Large intestine (tissue), 3 donors: ENCODE measurements at regions not wholly inside any gene's neighbourhood (a gene's known extent, or its start where the extent isn't known, plus 50 kb on each side); places are given as distances from the start of the nearest gene placed in this dataset.
"Not testable (repeated sequence)": the region's sequence is repeated elsewhere in the genome, so short reads cannot be mapped to it uniquely, and the experiment has no call there.

Source experiments
- DNase-seq, 2 donors: peaks; one replicate each; pipeline versions ENCODE4 v3.0.0 to v3.0.0-alpha.2; 2013
- H3K27ac ChIP-seq: one replicate; pipeline ENCODE4 v1.5.1; 2013; ENCODE audit warnings: low read length
- H3K27me3 ChIP-seq: 2 replicates; pipeline ENCODE4 v1.6.1; 2013; ENCODE audit warnings: low read length; ENCODE audit not compliant: control insufficient read depth, insufficient read depth
- H3K36me3 ChIP-seq: 2 replicates; pipeline ENCODE4 v1.6.1; 2013; ENCODE audit warnings: low read length; ENCODE audit not compliant: control insufficient read depth, insufficient read depth
- H3K4me1 ChIP-seq: one replicate; pipeline ENCODE4 v1.6.1; 2013; ENCODE audit warnings: low read length; ENCODE audit not compliant: control insufficient read depth, insufficient read depth
- H3K4me3 ChIP-seq: one replicate; pipeline ENCODE4 v1.5.1; 2013; ENCODE audit warnings: low read length
- H3K9me3 ChIP-seq: one replicate; pipeline ENCODE4 v1.6.1; 2013; ENCODE audit warnings: mild to moderate bottlenecking, low read depth, low read length, moderate library complexity; ENCODE audit not compliant: control insufficient read depth
- WGBS: methylation state at CpG from one replicate; pipeline ENCODE4 v1.1.5; 2013; ENCODE audit warnings: low lambda C conversion rate; ENCODE audit not compliant: insufficient coverage; 5-methylcytosine and 5-hydroxymethylcytosine counted together

DNA sequence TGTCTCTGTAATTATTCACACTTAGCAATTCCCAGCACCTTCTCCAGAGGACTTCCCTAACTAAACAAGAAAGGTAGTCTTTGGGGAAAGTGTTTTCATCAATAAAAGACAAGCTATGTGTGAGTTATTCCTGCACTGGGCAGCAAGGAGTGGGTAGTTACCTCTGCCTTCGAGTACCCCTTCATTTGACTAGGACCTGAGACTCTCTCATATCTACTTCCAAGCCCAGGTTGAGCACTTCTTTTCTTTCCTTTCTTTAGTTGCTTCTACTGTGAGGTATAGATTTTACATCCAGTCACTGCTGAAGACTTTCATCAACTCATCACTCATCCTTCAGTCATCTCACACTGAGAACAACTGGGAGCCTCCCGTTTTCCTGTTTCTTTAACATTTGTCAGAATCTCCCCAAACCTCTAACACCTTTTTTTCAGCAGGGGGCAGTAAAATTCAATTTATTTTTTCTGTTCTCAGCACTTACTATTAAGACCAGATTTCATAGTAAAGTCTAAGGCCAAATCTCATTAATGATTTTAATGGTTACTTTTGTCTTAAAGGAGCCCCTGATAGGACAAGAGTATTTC, 80.1 kb upstream of the PRSS1 start:
- Histone ChIP-seq H3K9me3 (no peaks in the 10 kb centered on the region), H3K4me1 (no peaks in the 10 kb centered on the region), H3K27me3 (no peaks in the 10 kb centered on the region), H3K4me3 (no peak overlapping the region), H3K27ac (no peak overlapping the region), H3K36me3 (no peaks in the 10 kb centered on the region)
- no peak for DNase-seq
- 86% methylated on average over 1 of the region's 2 CpGs for WGBS

GRCh38 chr7:142668495-142668894, 80.8 kb upstream of the PRSS1 start:
- no peaks in the 10 kb centered on the region for H3K36me3 ChIP-seq
- no peaks in the 10 kb centered on the region for H3K27me3 ChIP-seq
- no CpG with 5 or more reads among the region's 4 CpGs for WGBS
- H3K27ac ChIP-seq = no peak overlapping the region
- H3K9me3 ChIP-seq = no peaks in the 10 kb centered on the region
- no peak for DNase-seq
- no peaks in the 10 kb centered on the region for H3K4me1 ChIP-seq
- no peak overlapping the region for H3K4me3 ChIP-seq

DNA sequence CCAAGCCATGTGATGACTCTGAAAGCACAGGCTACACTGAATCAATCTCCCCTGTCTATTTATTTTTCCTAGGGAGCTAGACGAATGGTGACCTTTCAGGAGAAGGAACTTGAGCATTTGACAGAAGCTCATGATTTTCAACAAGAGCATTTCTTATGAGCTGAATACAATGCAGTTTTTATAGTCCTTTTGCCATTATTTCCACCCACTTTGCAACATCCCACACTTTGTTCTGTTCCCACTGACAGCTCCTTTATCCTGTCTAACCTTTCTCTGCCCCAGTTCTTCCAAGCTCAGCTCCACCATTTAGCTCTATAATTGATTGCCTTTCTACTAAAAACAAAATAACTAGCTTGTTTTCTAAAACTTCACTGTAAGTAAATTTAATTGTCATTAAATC, 91.9 kb upstream of the PRSS1 start:
- Histone ChIP-seq H3K4me3 (no peak overlapping the region), H3K36me3 (no peaks in the 10 kb centered on the region), H3K9me3 (no peaks in the 10 kb centered on the region), H3K4me1 (no peaks in the 10 kb centered on the region), H3K27me3 (no peaks in the 10 kb centered on the region), H3K27ac (no peak overlapping the region)
- DNase-seq = no peak
- 20% methylated on average over 1 of the region's 1 CpG for WGBS

DNA sequence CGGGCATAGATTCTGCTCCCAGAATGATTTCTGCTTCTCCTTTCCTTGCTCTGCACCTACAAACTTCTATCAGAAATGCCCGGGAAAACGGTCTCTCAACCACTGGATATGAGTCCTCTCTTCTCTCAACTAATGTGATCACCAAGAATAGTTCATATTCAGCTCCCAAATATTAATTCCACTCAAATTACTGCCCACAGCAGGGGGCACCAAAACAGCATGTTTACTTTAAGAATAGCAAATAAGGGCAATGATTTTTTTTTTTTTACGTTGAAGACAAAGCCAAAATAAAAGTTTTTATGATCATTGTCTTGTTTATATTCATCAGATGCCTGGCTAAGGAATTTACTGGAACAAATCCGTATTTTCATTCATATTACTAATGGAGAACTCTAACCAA, 94.9 kb upstream of the PRSS1 start:
- no peak overlapping the region for H3K27ac ChIP-seq
- DNase-seq = no peak
- no peaks in the 10 kb centered on the region for H3K27me3 ChIP-seq
- no peak overlapping the region for H3K4me3 ChIP-seq
- 63% methylated on average over 1 of the region's 5 CpGs for WGBS
- H3K36me3 ChIP-seq = no peaks in the 10 kb centered on the region
- no peaks in the 10 kb centered on the region for H3K9me3 ChIP-seq
- no peaks in the 10 kb centered on the region for H3K4me1 ChIP-seq

DNA sequence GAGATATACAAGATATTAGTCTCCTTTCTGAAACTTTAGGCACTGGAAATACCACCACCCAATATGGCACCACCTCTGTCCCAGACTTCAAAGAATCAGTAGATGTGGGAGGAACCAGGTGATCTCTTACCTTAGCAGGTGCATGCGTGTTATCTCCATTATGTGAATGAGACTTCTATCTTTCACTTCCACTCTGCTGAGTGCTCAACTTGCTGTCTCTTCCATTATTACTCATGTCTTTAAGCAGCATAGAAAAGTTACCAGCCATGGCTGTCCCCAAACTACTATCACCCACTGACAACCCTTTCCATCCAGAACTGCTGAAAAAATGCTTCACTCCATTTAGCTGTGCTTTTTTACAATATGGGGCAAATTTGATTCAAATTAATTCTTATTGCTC, 101.5 kb upstream of the PRSS1 start:
- H3K27me3 ChIP-seq = no peaks in the 10 kb centered on the region
- DNase-seq = no peak
- WGBS = 100% methylated on average over 1 of the region's 1 CpG

DNA sequence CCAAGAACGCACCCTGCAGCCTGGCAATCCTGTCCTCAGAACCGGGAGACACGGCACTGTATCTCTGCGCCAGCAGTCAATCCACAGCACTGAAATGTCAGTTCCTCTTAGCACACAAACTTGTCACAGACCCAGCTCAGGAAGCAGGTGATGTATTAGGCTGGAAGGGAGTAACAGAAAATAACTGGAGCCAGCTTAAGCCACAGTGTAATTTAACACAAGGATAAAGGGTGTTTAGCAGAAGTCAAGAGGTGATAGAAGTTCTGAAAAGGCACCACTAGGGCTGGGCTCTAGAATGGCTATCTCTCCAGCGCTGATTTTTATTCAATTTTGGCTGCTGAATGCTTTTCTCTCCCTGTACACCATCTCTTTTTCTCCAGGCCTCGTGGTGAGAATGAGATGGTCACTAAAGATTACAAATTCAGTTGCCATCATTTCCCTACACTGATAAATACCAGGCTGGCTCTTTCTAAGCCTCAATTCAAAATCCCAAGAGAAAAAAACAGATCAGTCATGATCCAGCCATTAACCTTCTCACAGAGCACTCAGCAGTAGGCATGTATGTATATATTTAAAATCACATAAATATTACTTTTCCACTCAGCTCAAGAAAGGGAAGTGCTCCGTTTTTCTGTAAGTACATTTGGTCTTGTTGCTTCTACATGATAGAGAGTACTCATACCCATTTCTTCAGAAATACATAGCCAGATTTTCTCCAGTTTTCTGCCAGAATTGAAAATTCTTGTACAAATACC, 102.7 kb upstream of the PRSS1 start:
- H3K9me3 ChIP-seq = no peaks in the 10 kb centered on the region
- H3K4me3 ChIP-seq = no peak overlapping the region
- no CpG with 5 or more reads among the region's 7 CpGs for WGBS
- H3K4me1 ChIP-seq = no peaks in the 10 kb centered on the region
- no peaks in the 10 kb centered on the region for H3K36me3 ChIP-seq
- H3K27me3 ChIP-seq = peaks cover 4% of the 10 kb centered on the region
- DNase-seq = no peak
- H3K27ac ChIP-seq = no peak overlapping the region

More for the DNA sequence above, 101.5 kb upstream of the PRSS1 start:
- H3K4me3 ChIP-seq = no peak overlapping the region
- no peaks in the 10 kb centered on the region for H3K9me3 ChIP-seq
- no peak overlapping the region for H3K27ac ChIP-seq
- H3K4me1 ChIP-seq = no peaks in the 10 kb centered on the region
- no peaks in the 10 kb centered on the region for H3K36me3 ChIP-seq

DNA sequence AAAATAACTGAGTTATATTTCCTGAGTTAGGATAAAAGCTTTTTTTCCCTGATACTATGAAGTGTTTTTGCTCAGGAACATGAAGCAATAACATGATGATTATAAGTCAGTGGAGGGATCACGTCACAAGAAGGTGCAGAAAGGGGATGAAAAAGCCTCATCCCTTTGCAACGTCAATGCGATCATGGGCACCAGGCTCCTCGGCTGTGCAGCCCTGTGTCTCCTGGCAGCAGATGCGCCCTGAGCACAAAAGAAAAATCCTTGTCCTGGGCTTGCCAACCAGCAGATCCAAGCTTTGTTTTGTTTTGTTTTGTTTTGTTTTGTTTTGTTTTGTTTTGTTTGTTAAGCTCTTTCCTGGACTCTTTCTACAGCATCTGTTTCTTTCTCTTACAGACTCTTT, 103.5 kb upstream of the PRSS1 start:
- Histone ChIP-seq H3K9me3 (no peaks in the 10 kb centered on the region), H3K27ac (no peak overlapping the region), H3K27me3 (peaks cover 4% of the 10 kb centered on the region), H3K4me3 (no peak overlapping the region), H3K36me3 (no peaks in the 10 kb centered on the region), H3K4me1 (no peaks in the 10 kb centered on the region)
- no peak for DNase-seq
- no CpG with 5 or more reads among the region's 5 CpGs for WGBS

GRCh38 chr7:142642316-142642715, 107.0 kb upstream of the PRSS1 start:
- no peak overlapping the region for H3K4me3 ChIP-seq
- DNase-seq = no peak

DNA sequence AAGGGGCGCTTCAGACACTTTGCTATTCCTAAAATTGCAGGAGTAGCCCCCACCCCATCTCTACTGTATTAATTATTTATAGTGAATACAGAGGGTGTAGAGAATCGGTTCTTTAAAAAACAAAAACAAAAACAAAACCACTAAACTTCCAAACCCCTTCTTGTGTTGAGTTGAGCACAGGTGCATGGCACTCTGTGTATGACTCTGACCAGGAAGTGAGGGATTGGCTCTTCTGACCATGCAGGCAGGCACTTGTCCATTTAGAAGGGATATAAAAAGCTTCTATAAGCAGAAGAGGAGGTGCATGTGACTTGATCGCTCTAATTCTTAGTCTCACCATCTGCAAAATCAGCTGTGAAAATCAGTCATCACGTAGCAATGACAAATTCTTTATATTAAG, 108.0 kb upstream of the PRSS1 start:
- not testable (repeated sequence) for H3K4me3 ChIP-seq, H3K27me3 ChIP-seq, H3K36me3 ChIP-seq, H3K27ac ChIP-seq, DNase-seq, H3K9me3 ChIP-seq, H3K4me1 ChIP-seq
- no CpG with 5 or more reads among the region's 4 CpGs for WGBS

More at GRCh38 chr7:142642316-142642715, 107.0 kb upstream of the PRSS1 start:
- H3K36me3 ChIP-seq = no peaks in the 10 kb centered on the region
- H3K4me1 ChIP-seq = no peaks in the 10 kb centered on the region
- H3K27ac ChIP-seq = no peak overlapping the region
- H3K9me3 ChIP-seq = no peaks in the 10 kb centered on the region
- peaks cover 7% of the 10 kb centered on the region for H3K27me3 ChIP-seq

DNA sequence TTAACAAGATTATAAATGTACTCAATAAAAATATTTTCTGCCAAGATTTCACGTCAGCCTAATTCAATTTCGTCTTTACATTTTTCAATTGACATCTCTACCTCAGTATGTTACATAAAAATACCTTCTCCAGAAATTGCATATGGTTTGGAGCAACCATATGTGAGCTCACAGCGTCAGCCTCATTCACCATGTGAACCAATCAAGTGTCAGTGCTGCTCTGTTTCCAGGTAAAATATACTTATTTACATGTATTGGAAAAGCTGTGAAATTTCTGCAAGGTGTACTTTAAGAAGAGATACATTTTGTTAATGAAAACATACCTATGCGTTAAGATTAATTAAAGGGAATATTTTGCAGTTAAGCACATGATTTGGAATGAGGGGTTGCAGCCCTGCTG, 110.7 kb upstream of the PRSS1 start:
- 92% methylated on average over 3 of the region's 4 CpGs for WGBS

GRCh38 chr7:142637240-142637639, 112.0 kb upstream of the PRSS1 start:
- 60% methylated on average over 2 of the region's 5 CpGs for WGBS
- H3K27ac ChIP-seq = no peak overlapping the region

More for the DNA sequence above, 110.7 kb upstream of the PRSS1 start:
- DNase-seq = no peak
- Histone ChIP-seq H3K4me3 (no peak overlapping the region), H3K9me3 (no peaks in the 10 kb centered on the region), H3K27ac (no peak overlapping the region), H3K36me3 (no peaks in the 10 kb centered on the region), H3K4me1 (no peaks in the 10 kb centered on the region), H3K27me3 (peaks cover 7% of the 10 kb centered on the region)

More at GRCh38 chr7:142637240-142637639, 112.0 kb upstream of the PRSS1 start:
- no peaks in the 10 kb centered on the region for H3K4me1 ChIP-seq
- no peaks in the 10 kb centered on the region for H3K36me3 ChIP-seq
- DNase-seq = no peak
- H3K27me3 ChIP-seq = peaks cover 9% of the 10 kb centered on the region
- no peak overlapping the region for H3K4me3 ChIP-seq
- no peaks in the 10 kb centered on the region for H3K9me3 ChIP-seq
